Skeletal muscle satellite cell (primary cell): ENCODE measurements at regions not wholly inside any gene's neighbourhood (a gene's known extent, or its start where the extent isn't known, plus 50 kb on each side); places are given as distances from the start of the nearest gene placed in this dataset.
"Not testable (repeated sequence)": the region's sequence is repeated elsewhere in the genome, so short reads cannot be mapped to it uniquely, and the experiment has no call there.

Experiments
- H3K27me3 ChIP-seq: 2 replicates; pipeline ENCODE4 v1.7.0; 2013; ENCODE audit warnings: low read length; ENCODE audit not compliant: control insufficient read depth, insufficient read depth
- H3K36me3 ChIP-seq: 2 replicates; pipeline ENCODE4 v1.7.0; 2013; ENCODE audit warnings: mild to moderate bottlenecking, control low read depth, low read length; ENCODE audit not compliant: insufficient read depth
- H3K4me1 ChIP-seq: 2 replicates; pipeline ENCODE4 v1.7.0; 2013; ENCODE audit warnings: low read length; ENCODE audit not compliant: control insufficient read depth, insufficient read depth
- H3K4me2 ChIP-seq: 2 replicates; pipeline ENCODE4 v1.7.0; 2013; ENCODE audit warnings: mild to moderate bottlenecking, low read length
- H3K4me3 ChIP-seq: 2 replicates; pipeline ENCODE4 v1.7.0; 2013; ENCODE audit warnings: low read length
- H3K9ac ChIP-seq: 2 replicates; pipeline ENCODE4 v1.7.0; 2013; ENCODE audit warnings: mild to moderate bottlenecking, low read depth, low read length, moderate library complexity
- H3K9me3 ChIP-seq: replicated peaks from 2 replicates; pipeline ENCODE4 v1.7.0; 2013; ENCODE audit warnings: mild to moderate bottlenecking, control low read depth, low read length

DNA sequence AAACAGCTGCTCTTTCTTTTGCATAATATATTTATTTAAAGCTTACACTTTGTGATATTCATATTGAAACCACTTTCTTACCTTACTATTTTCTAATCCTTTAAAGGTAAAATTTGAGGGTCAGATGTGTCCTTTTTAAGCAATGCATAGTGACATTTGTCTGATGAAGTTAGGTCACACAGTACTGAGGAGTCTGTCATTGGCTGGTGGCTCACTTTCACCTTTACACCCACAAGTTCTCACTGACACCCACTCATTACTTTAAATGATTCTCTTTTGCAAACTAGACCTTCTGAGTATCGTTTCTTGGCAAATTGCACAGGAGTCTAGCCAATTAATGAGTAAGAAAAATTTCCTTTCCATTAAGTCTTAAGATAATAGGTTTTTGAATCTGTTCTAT, 758.3 kb upstream of the ARPP21 start:
- no peaks in the 10 kb centered on the region for H3K36me3 ChIP-seq
- no peaks in the 10 kb centered on the region for H3K9me3 ChIP-seq
- H3K27me3 ChIP-seq: no peaks in the 10 kb centered on the region
- H3K4me1 ChIP-seq: no peaks in the 10 kb centered on the region
- H3K4me2 ChIP-seq: no peak overlapping the region
- H3K4me3 ChIP-seq: no peak overlapping the region
- no peak overlapping the region for H3K9ac ChIP-seq

GRCh38 chr3:34882764-34883163, 756.6 kb upstream of the ARPP21 start:
- Histone ChIP-seq H3K4me3 (no peak overlapping the region), H3K27me3 (no peaks in the 10 kb centered on the region), H3K9ac (no peak overlapping the region), H3K4me2 (no peak overlapping the region), H3K9me3 (no peaks in the 10 kb centered on the region), H3K4me1 (no peaks in the 10 kb centered on the region), H3K36me3 (no peaks in the 10 kb centered on the region)

DNA sequence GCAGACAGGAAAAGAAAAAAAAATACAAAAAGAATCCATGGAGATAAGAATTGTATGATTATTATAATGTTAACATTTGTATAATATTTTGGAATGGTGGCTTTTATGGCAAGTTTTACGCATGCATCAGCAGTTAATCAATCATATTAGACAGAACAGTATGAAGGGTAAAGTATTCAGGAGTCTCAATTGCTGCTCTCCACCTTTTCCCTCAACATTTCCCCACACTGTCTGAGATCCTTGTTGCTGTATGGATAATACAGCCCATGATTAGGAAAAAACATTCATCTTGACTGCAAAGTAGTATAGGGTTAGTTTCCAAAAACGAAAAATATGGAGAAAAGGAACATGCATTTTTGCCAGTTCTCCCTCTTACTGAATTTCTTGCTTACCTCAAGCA, 755.3 kb upstream of the ARPP21 start:
- H3K9ac ChIP-seq: no peak overlapping the region
- H3K4me1 ChIP-seq: no peaks in the 10 kb centered on the region
- H3K4me3 ChIP-seq: no peak overlapping the region
- no peak overlapping the region for H3K4me2 ChIP-seq
- no peaks in the 10 kb centered on the region for H3K27me3 ChIP-seq
- no peaks in the 10 kb centered on the region for H3K9me3 ChIP-seq
- H3K36me3 ChIP-seq: no peaks in the 10 kb centered on the region

DNA sequence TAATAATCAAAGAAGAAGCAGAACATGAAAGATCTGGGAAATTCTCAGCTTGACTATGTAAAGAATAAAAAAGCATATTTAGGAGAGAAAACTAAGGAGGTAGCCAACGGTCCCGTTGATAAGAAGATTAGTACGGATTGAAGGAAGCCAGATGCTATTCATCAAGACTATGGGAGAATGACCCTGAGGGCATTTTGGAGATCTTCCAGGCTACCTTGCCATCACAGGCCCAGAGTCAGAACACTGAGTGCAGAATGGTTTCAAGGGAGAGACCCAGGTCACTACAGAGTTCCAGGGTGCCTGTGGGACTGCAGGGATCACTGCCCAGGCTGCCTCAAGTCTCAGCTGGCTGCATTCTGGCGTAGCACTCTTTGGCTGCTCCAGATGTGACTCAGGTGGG, 752.9 kb upstream of the ARPP21 start:
- Histone ChIP-seq H3K9me3 (no peaks in the 10 kb centered on the region), H3K4me2 (no peak overlapping the region), H3K9ac (no peak overlapping the region), H3K27me3 (no peaks in the 10 kb centered on the region), H3K36me3 (no peaks in the 10 kb centered on the region), H3K4me3 (no peak overlapping the region), H3K4me1 (no peaks in the 10 kb centered on the region)

- Histone ChIP-seq H3K9me3 (no peaks in the 10 kb centered on the region), H3K27me3 (no peaks in the 10 kb centered on the region), H3K4me2 (no peak overlapping the region), H3K36me3 (no peaks in the 10 kb centered on the region), H3K4me3 (no peak overlapping the region), H3K4me1 (no peaks in the 10 kb centered on the region), H3K9ac (no peak overlapping the region)
These were observed 749.7 kb upstream of the ARPP21 start for GRCh38 chr3:34889641-34890040.

- no peaks in the 10 kb centered on the region for H3K4me1 ChIP-seq
- H3K27me3 ChIP-seq: no peaks in the 10 kb centered on the region
- H3K4me3 ChIP-seq: no peak overlapping the region
- no peaks in the 10 kb centered on the region for H3K36me3 ChIP-seq
- no peaks in the 10 kb centered on the region for H3K9me3 ChIP-seq
- H3K4me2 ChIP-seq: no peak overlapping the region
- no peak overlapping the region for H3K9ac ChIP-seq
These were observed 749.1 kb upstream of the ARPP21 start for GRCh38 chr3:34890247-34890646.

- Histone ChIP-seq H3K9ac (no peak overlapping the region), H3K27me3 (no peaks in the 10 kb centered on the region), H3K4me2 (no peak overlapping the region), H3K36me3 (no peaks in the 10 kb centered on the region), H3K4me3 (no peak overlapping the region), H3K9me3 (no peaks in the 10 kb centered on the region), H3K4me1 (no peaks in the 10 kb centered on the region)
These were observed 747.4 kb upstream of the ARPP21 start for GRCh38 chr3:34891941-34892340.

DNA sequence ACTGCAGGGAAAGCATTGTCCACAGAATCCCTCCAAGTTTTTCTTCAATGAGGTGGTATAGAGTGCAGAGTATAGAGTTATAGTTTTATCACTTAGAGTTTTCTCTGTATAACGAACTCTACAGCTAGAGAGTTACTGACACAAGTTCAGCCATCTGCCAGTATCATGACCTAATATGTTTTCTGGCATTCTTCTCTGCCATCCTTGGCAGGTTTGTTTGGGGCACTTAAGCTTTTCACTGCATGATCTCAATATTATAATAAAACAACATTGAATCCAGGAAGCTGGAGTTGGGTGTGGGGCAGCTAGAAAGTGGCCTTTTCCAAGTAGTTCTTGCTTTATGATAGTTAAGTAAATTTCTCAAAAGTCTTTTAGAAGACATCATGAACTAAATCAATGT, 743.5 kb upstream of the ARPP21 start:
- Histone ChIP-seq H3K4me3 (no peak overlapping the region), H3K9ac (no peak overlapping the region), H3K36me3 (no peaks in the 10 kb centered on the region), H3K4me1 (no peaks in the 10 kb centered on the region), H3K27me3 (no peaks in the 10 kb centered on the region), H3K9me3 (no peaks in the 10 kb centered on the region), H3K4me2 (no peak overlapping the region)

- not testable (repeated sequence) for H3K9ac ChIP-seq, H3K4me1 ChIP-seq, H3K4me2 ChIP-seq, H3K36me3 ChIP-seq, H3K9me3 ChIP-seq, H3K4me3 ChIP-seq, H3K27me3 ChIP-seq
These were observed 729.6 kb upstream of the ARPP21 start for GRCh38 chr3:34909679-34910078.

DNA sequence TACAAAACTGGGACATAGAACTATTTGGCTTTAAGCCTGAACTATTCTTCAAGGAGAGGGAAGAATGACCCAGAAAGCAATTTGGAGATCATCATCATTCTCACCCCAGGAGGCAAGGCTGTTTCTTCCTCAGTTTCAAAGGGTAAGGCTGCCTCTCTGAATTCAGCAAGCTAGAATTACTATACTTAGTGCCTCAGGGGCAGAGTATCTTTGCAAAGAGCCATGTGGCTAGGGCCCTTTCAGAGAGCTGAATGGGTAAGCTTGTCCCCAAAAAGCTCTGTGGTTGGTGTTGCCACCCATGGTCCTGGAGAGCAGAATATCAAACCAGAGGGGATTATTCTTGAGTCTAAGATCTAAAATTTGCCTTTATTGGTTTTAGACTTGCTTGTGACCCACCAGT, 720.3 kb upstream of the ARPP21 start:
- Histone ChIP-seq H3K9me3 (no peaks in the 10 kb centered on the region), H3K4me3 (no peak overlapping the region), H3K4me2 (no peak overlapping the region), H3K27me3 (no peaks in the 10 kb centered on the region), H3K36me3 (no peaks in the 10 kb centered on the region), H3K9ac (no peak overlapping the region), H3K4me1 (no peaks in the 10 kb centered on the region)

GRCh38 chr3:34920806-34921205, 718.5 kb upstream of the ARPP21 start:
- Histone ChIP-seq H3K9ac (no peak overlapping the region), H3K27me3 (no peaks in the 10 kb centered on the region), H3K36me3 (no peaks in the 10 kb centered on the region), H3K9me3 (no peaks in the 10 kb centered on the region), H3K4me1 (no peaks in the 10 kb centered on the region), H3K4me2 (no peak overlapping the region), H3K4me3 (no peak overlapping the region)

DNA sequence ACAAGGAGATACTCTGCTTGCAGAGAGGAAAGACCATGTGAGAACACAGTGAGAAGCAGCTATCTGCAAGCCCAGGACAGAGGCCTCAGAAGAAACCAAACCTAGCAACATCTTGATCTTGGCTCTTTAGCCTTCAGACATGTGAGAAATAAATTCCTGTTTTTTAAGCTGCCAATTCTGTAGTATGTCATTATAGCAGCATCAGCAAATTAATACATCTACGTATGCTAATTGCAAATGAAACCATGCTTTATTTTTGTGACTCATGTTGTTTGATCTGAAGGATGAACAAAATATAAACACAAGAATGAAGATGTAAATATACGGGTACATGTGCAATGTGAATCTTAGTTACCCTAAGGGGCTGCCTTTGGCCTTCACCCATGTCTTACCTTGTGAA, 714.4 kb upstream of the ARPP21 start:
- Histone ChIP-seq H3K4me3 (no peak overlapping the region), H3K4me2 (no peak overlapping the region), H3K4me1 (no peaks in the 10 kb centered on the region), H3K9ac (no peak overlapping the region), H3K36me3 (no peaks in the 10 kb centered on the region), H3K9me3 (no peaks in the 10 kb centered on the region), H3K27me3 (no peaks in the 10 kb centered on the region)

DNA sequence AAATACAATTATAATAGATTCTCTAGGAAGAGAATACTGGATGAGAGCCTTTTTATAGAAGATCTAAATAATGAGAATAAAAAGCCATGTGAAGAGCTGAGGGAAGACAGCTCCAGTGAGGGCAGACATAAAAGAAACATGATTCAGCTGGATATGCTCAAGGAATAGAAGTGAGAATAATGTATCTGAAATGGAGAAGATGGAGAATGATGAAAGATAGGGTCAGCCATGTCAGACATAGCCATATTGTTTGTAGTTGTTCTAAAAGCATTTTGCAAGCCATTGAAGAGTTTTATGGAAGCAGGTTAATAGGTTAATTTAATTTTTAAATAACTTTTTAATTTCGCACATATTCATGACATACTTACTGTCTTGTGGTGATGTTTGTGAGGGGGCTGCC, 713.5 kb upstream of the ARPP21 start:
- no peak overlapping the region for H3K9ac ChIP-seq
- no peaks in the 10 kb centered on the region for H3K9me3 ChIP-seq
- no peaks in the 10 kb centered on the region for H3K4me1 ChIP-seq
- no peaks in the 10 kb centered on the region for H3K27me3 ChIP-seq
- no peak overlapping the region for H3K4me2 ChIP-seq
- no peak overlapping the region for H3K4me3 ChIP-seq
- H3K36me3 ChIP-seq: no peaks in the 10 kb centered on the region
